OCI-LY7 (cell line): ENCODE measurements at regions not wholly inside any gene's neighbourhood (a gene's known extent, or its start where the extent isn't known, plus 50 kb on each side); places are given as distances from the start of the nearest gene placed in this dataset.

Source experiments
- BruUV-seq: library from RNA; stranded (reverse); fragments of 400-500 nt; replicated peaks from 2 replicates; lab custom pipeline; 2021; lab: Mats Ljungman, UMichigan
- CTCF ChIA-PET: fragments of 300-600 bp; sonication (Branson Sonifier 250); formaldehyde crosslinking; loops from one replicate; lab custom pipeline; 2022; ENCODE audit warnings: antibody characterized with exemption; ENCODE audit not compliant: unreplicated experiment; lab: Charles Lee
- POLR2A ChIA-PET: fragments of 300-600 bp; sonication (Branson Sonifier 250); formaldehyde crosslinking; loops from one replicate; lab custom pipeline; 2022; ENCODE audit warnings: antibody characterized with exemption; lab: Charles Lee
- DNase-seq: peaks from one replicate; pipeline ENCODE4 v3.0.0-alpha.2; 2015; ENCODE audit warnings: low spot score
- H2AFZ ChIP-seq: fragments of 200-600 bp; sonication (generic), shearing (Covaris generic); 2 replicates; pipeline ENCODE4 v1.6.1; 2014; ENCODE audit warnings: mild to moderate bottlenecking, antibody characterized with exemption, low read length, moderate library complexity
- H3K27ac ChIP-seq: fragments of 200-600 bp; sonication (generic); 2 replicates; pipeline ENCODE4 v1.5.1; 2014; ENCODE audit warnings: mixed run types, low read depth, mild to moderate bottlenecking, moderate library complexity, low read length, inconsistent platforms; ENCODE audit not compliant: poor library complexity, severe bottlenecking
- H3K36me3 ChIP-seq: fragments of 200-600 bp; sonication (generic); 2 replicates; pipeline ENCODE4 v1.6.1; 2014; ENCODE audit warnings: mild to moderate bottlenecking, antibody characterized with exemption, low read length, moderate library complexity, mixed read lengths; ENCODE audit not compliant: insufficient read depth
- H3K4me1 ChIP-seq: fragments of 200-600 bp; sonication (generic); 2 replicates; pipeline ENCODE4 v1.5.1; 2014; ENCODE audit warnings: mild to moderate bottlenecking, low read length; ENCODE audit not compliant: insufficient read depth, poor library complexity, severe bottlenecking
- H3K4me2 ChIP-seq: fragments of 200-600 bp; sonication (generic); 2 replicates; pipeline ENCODE4 v1.6.1; 2014; ENCODE audit warnings: mild to moderate bottlenecking, low read length
- H3K4me3 ChIP-seq: fragments of 200-600 bp; sonication (generic); 2 replicates; pipeline ENCODE4 v1.5.1; 2014; ENCODE audit warnings: mild to moderate bottlenecking, low read depth, low read length; ENCODE audit not compliant: poor library complexity, severe bottlenecking
- H3K79me2 ChIP-seq: fragments of 200-600 bp; sonication (generic); 2 replicates; pipeline ENCODE4 v1.6.1; 2016; ENCODE audit warnings: low read depth, mild to moderate bottlenecking, low read length, moderate library complexity, mixed read lengths; ENCODE audit not compliant: insufficient read depth
- H3K9me2 ChIP-seq: fragments of 200-600 bp; sonication (generic); 2 replicates; pipeline ENCODE4 v1.6.1; 2016; ENCODE audit warnings: mild to moderate bottlenecking, low read length, mixed read lengths; ENCODE audit not compliant: insufficient read depth
- H3K9me3 ChIP-seq: fragments of 200-600 bp; sonication (generic); 2 replicates; pipeline ENCODE4 v1.6.1; 2014; ENCODE audit warnings: mild to moderate bottlenecking, mixed run types, low read length, mixed read lengths
- H4K20me1 ChIP-seq: fragments of 200-600 bp; sonication (generic); 2 replicates; pipeline ENCODE4 v1.6.1; 2014; ENCODE audit warnings: mild to moderate bottlenecking, antibody characterized with exemption, low read length, moderate library complexity, mixed read lengths; ENCODE audit not compliant: insufficient read depth
- EZH2phosphoT487 ChIP-seq: fragments of 200-600 bp; sonication (generic); IDR thresholded peaks from 2 replicates; pipeline ENCODE4 v1.6.1; 2018; ENCODE audit warnings: low read depth, borderline replicate concordance, mild to moderate bottlenecking, mixed run types, antibody characterized with exemption, low read length, moderate library complexity, mixed read lengths
- intact Hi-C: fragments of 100-400 bp; cut with micrococcal nuclease; formaldehyde crosslinking; loops from one replicate; pipeline ENCODE4 v1.10.0; 2022; ENCODE audit not compliant: unreplicated experiment
- TF ChIP-seq, protein P1 (sequence below): fragments of 200-600 bp; sonication (generic); conservative IDR thresholded peaks from 2 replicates; pipeline ENCODE4 v1.5.1; 2014; ENCODE audit warnings: mild to moderate bottlenecking, antibody characterized with exemption, low read length, moderate library complexity, mixed read lengths

DNA sequence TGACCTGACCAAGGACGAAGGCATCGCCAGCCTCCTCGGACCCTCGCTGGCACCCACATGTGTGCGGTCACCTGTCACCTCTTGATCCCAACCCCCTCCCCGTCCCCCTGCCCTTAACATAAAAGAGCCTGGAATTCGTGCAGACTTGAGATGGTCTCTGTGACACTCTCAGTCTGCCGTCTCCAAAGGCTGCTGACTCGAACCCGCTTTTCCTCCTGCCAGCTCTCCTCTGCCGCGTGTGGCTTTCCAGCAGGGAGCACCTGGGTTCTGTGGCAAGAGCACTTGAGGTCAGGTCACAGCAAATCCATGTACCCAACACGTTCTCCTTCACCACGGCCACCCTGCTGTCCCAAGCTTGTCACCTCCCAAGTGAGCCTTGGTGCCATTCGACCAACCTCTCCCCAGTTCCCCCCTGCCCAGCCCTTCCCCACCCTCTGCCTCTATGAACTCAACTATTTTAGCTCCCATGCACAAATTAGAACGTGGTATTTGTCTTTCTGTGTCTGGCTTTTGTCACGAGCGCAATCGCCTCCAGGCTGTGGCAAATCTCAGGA is 207.6 kb downstream of the BRD1 start:
- H3K4me2 ChIP-seq, result no peak overlapping the region
- CTCF ChIA-PET, result interaction anchor here (0.6 kb wide), 1 partner anchor 35 kb away, joined by 3 read pairs; no protein-coding TSS in a partner anchor
- POLR2A ChIA-PET, result no interaction called here

DNA sequence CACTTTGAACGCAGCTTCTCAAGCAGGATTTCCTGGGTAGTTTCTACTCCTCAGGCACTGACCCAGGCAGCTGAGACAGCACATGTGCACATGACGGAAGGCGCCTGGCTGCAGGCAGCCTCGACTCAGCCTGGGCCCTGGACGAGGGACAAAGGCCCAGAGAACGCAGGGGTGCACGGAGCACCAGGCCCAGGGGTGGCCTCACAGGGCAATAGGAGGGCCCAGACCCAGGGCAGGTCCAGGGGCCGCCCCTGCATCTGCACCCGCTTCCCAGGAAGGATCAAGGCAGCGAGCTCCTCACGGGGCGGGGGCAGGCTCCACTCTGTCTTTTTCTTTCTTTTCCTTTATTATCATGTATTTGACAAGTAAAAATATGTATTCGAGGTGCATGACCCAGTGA is 208.4 kb downstream of the BRD1 start:
- Histone ChIP-seq H3K4me3 (no peak overlapping the region), H3K36me3 (no peaks in the 10 kb centered on the region; the same call in 1 of the 2 replicates), H3K4me1 (no peaks in the 10 kb centered on the region), H3K79me2 (no peaks in the 10 kb centered on the region), H3K27ac (no peak overlapping the region), H3K9me3 (no peaks in the 10 kb centered on the region), H2AFZ (no peak overlapping the region), H4K20me1 (no peaks in the 10 kb centered on the region; the same call in 1 of the 2 replicates), H3K4me2 (no peak overlapping the region), H3K9me2 (no peaks in the 10 kb centered on the region)
- BruUV-seq, result no TSS peak
- CTCF ChIA-PET, result interaction anchor here (0.6 kb wide), 1 partner anchor 258 kb away, joined by 3 read pairs; no protein-coding TSS in a partner anchor
- intact Hi-C loops, result no loop called here
- POLR2A ChIA-PET, result no interaction called here
- no peak for DNase-seq
- no peak for TF ChIP-seq EZH2phosphoT487
- TF ChIP-seq, protein P1, sequence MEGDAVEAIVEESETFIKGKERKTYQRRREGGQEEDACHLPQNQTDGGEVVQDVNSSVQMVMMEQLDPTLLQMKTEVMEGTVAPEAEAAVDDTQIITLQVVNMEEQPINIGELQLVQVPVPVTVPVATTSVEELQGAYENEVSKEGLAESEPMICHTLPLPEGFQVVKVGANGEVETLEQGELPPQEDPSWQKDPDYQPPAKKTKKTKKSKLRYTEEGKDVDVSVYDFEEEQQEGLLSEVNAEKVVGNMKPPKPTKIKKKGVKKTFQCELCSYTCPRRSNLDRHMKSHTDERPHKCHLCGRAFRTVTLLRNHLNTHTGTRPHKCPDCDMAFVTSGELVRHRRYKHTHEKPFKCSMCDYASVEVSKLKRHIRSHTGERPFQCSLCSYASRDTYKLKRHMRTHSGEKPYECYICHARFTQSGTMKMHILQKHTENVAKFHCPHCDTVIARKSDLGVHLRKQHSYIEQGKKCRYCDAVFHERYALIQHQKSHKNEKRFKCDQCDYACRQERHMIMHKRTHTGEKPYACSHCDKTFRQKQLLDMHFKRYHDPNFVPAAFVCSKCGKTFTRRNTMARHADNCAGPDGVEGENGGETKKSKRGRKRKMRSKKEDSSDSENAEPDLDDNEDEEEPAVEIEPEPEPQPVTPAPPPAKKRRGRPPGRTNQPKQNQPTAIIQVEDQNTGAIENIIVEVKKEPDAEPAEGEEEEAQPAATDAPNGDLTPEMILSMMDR, result no peak

More for the DNA sequence above, 207.6 kb downstream of the BRD1 start:
- intact Hi-C loops, result no loop called here
- Histone ChIP-seq H3K4me3 (no peak overlapping the region), H3K79me2 (no peaks in the 10 kb centered on the region), H4K20me1 (no peaks in the 10 kb centered on the region; the same call in 1 of the 2 replicates), H2AFZ (no peak overlapping the region), H3K36me3 (no peaks in the 10 kb centered on the region; the same call in 1 of the 2 replicates), H3K27ac (no peak overlapping the region), H3K9me3 (no peaks in the 10 kb centered on the region), H3K9me2 (no peaks in the 10 kb centered on the region), H3K4me1 (no peaks in the 10 kb centered on the region)
- DNase-seq, result no peak
- TF ChIP-seq EZH2phosphoT487, result no peak
- TF ChIP-seq, protein P1, result no peak
- BruUV-seq, result no TSS peak

DNA sequence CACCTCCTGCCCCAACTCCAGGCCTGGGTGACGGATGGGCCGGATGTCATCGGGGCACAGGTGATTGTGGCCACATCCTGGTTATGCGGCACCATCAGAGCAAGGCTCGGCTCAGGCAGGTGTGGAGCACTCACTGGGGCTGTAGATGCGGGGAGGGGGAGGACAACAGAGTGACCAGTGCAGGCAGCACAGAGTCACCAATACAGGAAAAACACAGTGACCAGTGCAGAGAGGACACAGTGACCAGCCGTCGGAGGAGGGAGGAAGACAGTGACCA is 209.1 kb downstream of the BRD1 start:
- Histone ChIP-seq H3K9me2 (no peaks in the 10 kb centered on the region), H4K20me1 (no peaks in the 10 kb centered on the region; the same call in 1 of the 2 replicates), H2AFZ (no peak overlapping the region), H3K4me3 (no peak overlapping the region), H3K9me3 (0 out of 2 replicates have a peak, but pooled peaks cover under 1% of the 10 kb centered on the region), H3K27ac (no peak overlapping the region), H3K4me1 (no peaks in the 10 kb centered on the region), H3K4me2 (no peak overlapping the region), H3K79me2 (no peaks in the 10 kb centered on the region), H3K36me3 (no peaks in the 10 kb centered on the region; the same call in 1 of the 2 replicates)
- POLR2A ChIA-PET, result no interaction called here
- no TSS peak for BruUV-seq
- TF ChIP-seq, protein P1, result no peak
- intact Hi-C loops, result no loop called here
- CTCF ChIA-PET, result no interaction called here
- no peak for DNase-seq
